ENCODE measurements at regions not wholly inside any gene's neighbourhood (a gene's known extent, or its start where the extent isn't known, plus 50 kb on each side); places are given as distances from the start of the nearest gene placed in this dataset.
"Not testable (repeated sequence)": the region's sequence is repeated elsewhere in the genome, so short reads cannot be mapped to it uniquely, and the experiment has no call there.

DNA sequence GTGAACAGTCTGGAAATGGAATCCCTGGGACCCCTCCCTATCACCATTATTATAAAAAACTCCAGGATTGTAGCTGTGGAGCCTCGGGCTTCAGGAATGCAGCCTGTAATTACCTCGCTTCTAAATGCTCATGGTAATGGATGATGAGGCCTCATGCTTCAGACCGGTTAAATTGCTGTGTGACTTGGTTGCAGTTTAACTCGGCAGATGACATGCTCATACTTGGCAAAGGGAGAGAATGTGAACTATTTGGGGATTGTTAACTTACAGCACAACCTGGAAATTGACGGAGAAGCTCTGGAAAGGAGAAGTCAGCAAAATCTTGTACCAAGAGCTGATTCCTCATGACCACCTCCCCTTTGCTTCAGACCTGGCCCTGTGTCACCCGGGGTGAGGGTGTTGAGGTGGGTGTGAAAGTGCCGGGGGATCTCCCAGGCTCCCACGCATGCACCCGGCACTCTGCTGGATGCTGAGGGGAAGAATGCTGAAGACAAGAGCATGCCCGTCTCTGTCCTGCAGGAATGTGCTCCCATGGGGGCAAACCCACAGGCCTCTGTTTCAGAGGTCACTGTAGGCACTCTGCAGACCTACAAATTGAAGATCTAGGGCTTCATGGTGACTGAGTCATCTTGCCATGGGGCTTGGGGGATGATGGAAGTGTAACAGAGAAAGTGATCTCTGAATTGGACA, 364.8 kb downstream of the RPS6KC1 start:
- no peaks in the 10 kb centered on the region for H3K27me3 Mint-ChIP-seq
- H3K36me3 Mint-ChIP-seq (ENCODE audit: low read depth) = no peaks in the 10 kb centered on the region
- ChIA-PET POLR2A (no interaction called here), CTCF (interaction anchor here (0.5 kb wide), 1 partner anchor 8 kb away, joined by 3 read pairs; no protein-coding TSS in a partner anchor)
- H3K4me3 Mint-ChIP-seq = no peak overlapping the region
- H3K9me3 Mint-ChIP-seq = no peaks in the 10 kb centered on the region
- H3K4me1 Mint-ChIP-seq = no peaks in the 10 kb centered on the region
- H3K27ac Mint-ChIP-seq = no peak overlapping the region
- no peak for DNase-seq

DNA sequence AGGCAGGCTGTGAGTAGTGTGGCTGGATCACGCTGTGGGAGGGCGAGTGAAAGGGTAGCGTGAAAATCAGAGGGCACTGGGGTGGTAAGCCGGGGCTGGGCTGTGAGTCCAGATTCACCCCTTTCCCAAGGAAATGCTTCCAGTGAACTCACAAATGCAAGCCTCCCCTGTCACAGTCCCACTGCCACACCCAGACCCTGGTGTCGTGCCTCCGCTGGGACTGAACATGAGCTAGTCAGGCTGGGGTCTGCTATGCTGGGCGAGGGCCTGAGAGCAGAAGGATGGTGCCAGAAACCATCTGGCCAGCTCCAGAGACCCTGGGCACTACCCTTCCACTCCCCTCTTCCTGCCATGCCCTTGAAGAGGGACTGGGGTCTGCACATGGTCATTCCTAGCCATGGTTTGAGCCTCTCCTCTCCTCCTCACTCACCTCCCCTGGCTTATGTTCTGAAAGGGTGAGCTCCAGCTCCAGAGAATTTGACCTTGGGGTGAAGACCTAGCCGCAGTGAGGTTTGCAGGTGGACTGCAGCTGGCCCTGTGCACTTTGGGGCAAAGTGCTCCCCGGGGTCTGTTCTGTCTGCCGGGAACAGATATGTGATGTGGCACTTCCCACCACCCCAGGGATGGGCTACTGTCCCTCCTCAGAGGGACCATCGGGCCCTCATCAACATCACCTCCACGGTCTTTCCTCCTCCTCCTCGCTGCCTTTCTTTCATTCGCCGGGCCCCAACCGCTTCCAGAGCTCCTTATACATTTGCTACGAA, 365.6 kb downstream of the RPS6KC1 start:
- Mint-ChIP-seq H3K9me3 (no peaks in the 10 kb centered on the region), H3K36me3 (ENCODE audit: low read depth) (no peaks in the 10 kb centered on the region), H3K27me3 (no peaks in the 10 kb centered on the region), H3K4me3 (no peak overlapping the region), H3K4me1 (no peaks in the 10 kb centered on the region), H3K27ac (no peak overlapping the region)
- ChIA-PET POLR2A (no interaction called here), CTCF (interaction anchor here (0.5 kb wide), 1 partner anchor 9 kb away, joined by 3 read pairs; no protein-coding TSS in a partner anchor)
- DNase-seq = no peak

DNA sequence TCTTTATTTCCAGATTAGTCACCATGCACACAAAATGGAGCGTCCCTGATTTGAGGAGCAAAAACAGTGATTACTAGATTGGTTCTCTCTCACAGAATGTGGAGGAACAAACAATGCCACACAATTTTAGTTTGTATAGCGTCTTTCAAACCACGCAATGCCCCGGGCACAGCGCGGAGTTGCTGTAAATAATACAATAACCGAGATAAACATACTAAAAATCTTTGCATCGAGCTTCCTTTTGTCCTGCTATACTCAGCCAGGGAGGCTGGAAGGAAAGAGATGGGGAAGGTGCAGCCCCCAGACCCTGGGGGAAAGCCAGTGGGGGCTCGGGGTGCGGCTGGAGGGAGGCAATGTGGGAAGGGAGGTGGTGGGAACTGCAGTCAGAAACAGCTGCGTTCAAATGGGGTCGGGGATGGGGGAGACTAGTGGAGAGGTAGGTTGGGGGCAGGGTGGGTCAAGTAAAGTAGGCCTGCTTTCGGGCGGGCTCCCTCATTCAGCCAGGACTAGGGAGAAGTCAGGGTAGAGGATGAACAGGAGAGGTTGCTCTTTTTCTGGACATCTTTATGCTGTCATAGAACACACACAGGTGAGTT, 366.3 kb downstream of the RPS6KC1 start:
- POLR2A ChIA-PET = no interaction called here
- Mint-ChIP-seq H3K27ac (no peak overlapping the region), H3K4me3 (no peak overlapping the region), H3K27me3 (no peaks in the 10 kb centered on the region), H3K9me3 (no peaks in the 10 kb centered on the region), H3K36me3 (ENCODE audit: low read depth) (no peaks in the 10 kb centered on the region), H3K4me1 (no peaks in the 10 kb centered on the region)
- DNase-seq = no peak
- CTCF ChIA-PET = no interaction called here

DNA sequence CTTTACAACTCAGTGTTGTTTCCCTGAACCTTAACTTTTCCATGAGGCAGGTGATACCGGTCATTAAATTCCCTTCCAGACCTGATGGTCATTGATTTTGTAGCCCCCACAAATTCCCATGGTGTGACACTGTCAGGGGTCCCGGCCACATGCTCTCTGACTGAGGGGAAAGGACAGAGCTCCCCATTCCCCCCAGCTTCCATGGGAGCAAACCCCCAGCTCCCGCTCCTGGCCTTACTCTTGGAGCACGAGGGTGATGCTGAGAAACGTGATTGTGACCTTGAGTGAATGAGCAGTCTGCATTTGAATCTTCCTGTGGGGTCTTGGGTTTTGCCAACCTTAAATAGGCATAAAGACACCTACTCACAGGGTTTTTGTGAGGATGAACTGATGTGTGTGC, 366.8 kb downstream of the RPS6KC1 start:
- POLR2A ChIA-PET = no interaction called here

DNA sequence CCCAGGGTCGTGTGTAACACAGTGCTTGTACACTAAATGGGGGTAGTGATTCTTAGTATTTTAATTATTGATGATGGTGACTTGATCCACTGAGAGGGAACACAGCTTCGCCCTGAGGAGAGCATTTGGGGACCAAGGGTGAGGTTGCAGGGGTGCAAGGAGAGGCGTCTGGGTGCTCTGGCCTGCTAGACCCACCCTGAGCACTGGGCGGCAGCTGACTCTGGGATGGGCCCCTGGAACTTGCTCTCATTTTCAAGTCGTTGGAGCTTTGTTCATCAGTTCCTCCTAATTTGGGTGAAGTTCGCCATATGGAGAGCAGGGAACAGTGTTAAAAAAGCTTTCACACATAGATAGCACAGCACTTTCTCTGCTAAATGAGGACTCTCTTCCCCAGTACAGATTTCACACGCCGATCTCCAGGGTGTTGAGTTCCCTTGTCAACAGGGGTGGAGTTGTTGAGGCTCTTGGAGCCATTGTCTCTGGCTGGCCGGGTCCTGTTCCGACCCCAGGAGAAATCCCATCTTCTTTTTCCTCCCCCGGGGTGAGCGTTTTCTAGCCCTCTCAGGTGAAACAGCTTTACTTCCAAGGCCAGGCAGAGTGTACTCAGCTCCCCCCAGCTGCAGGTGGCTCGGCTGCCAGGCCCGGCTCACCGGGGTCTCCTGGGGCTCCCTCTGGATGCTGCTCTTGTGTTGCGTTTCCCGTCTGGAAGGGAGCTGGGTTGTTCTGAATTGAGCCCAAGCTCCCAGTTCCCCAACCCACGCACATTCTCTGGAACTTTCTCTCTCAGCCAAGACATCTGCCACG, 367.4 kb downstream of the RPS6KC1 start:
- Mint-ChIP-seq H3K9me3 (no peaks in the 10 kb centered on the region), H3K4me1 (no peaks in the 10 kb centered on the region), H3K27me3 (no peaks in the 10 kb centered on the region), H3K27ac (no peak overlapping the region), H3K36me3 (ENCODE audit: low read depth) (no peaks in the 10 kb centered on the region), H3K4me3 (no peak overlapping the region)
- CTCF ChIA-PET = no interaction called here
- DNase-seq = no peak
- POLR2A ChIA-PET = no interaction called here

More for the DNA sequence above, 366.8 kb downstream of the RPS6KC1 start:
- H3K4me3 Mint-ChIP-seq = no peak overlapping the region
- no peaks in the 10 kb centered on the region for H3K4me1 Mint-ChIP-seq
- no peaks in the 10 kb centered on the region for H3K36me3 Mint-ChIP-seq (ENCODE audit: low read depth)
- CTCF ChIA-PET = no interaction called here
- no peak overlapping the region for H3K27ac Mint-ChIP-seq
- no peaks in the 10 kb centered on the region for H3K9me3 Mint-ChIP-seq
- no peak for DNase-seq
- H3K27me3 Mint-ChIP-seq = no peaks in the 10 kb centered on the region

DNA sequence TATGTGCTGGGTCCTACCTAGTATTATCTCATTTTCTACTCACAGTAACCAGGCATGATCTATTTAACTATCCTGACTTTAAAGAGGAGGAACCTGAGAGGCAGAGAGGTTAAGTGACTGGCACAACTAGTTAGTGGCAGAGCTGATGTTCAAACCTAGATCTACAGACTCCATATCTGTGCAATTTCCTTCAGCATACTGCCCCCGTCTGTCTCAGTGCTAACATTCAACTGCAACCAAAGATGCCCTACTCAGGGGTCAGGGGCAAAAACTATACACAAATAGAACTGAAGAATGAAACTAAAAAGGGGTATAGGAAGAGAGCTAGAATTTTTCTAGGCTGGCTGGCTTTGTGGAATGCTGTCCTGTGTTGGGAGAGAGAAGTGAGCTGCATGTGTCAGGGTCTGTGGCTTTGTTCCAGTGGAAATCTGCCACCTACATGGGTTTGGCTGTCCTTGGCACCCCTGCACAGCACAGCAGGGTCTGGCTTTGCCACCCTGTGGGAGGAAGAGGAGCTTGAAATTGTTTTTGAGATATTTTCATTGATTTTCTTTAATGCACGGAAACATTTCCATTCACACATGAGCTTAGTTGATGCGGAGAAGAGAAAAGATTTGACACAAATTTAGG, 368.5 kb downstream of the RPS6KC1 start:
- H3K36me3 Mint-ChIP-seq (ENCODE audit: low read depth) = no peaks in the 10 kb centered on the region
- H3K27ac Mint-ChIP-seq = no peak overlapping the region
- H3K4me3 Mint-ChIP-seq = no peak overlapping the region
- no peaks in the 10 kb centered on the region for H3K9me3 Mint-ChIP-seq
- H3K27me3 Mint-ChIP-seq = peaks cover 2% of the 10 kb centered on the region
- ChIA-PET POLR2A (no interaction called here), CTCF (no interaction called here)
- no peak for DNase-seq
- H3K4me1 Mint-ChIP-seq = no peaks in the 10 kb centered on the region

DNA sequence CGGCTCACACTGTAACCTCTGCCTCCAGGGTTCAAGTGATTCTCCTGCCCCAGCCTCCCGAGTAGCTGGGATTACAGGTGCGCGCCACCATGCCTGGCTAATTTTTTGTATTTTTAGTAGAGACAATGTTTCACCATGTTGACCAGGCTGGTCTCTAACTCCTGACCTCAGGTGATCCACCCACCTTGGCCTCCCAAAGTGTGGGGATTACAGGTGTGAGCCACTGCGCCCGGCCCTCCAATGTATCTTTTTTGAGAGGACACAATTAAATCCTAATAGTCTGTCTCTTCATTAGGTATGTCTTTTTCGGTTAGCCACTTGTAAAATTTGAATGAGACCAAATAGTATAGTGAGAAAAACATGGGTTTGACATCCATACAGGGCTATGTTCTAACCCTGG, 370.1 kb downstream of the RPS6KC1 start:
- H3K4me1 Mint-ChIP-seq; H3K4me3 Mint-ChIP-seq; DNase-seq; H3K9me3 Mint-ChIP-seq; H3K27ac Mint-ChIP-seq; POLR2A ChIA-PET; H3K27me3 Mint-ChIP-seq; H3K36me3 Mint-ChIP-seq (ENCODE audit: low read depth): not testable (repeated sequence)
- CTCF ChIA-PET = interaction anchor here (1.2 kb wide), 1 partner anchor 19 kb away, joined by 3 read pairs; no protein-coding TSS in a partner anchor

DNA sequence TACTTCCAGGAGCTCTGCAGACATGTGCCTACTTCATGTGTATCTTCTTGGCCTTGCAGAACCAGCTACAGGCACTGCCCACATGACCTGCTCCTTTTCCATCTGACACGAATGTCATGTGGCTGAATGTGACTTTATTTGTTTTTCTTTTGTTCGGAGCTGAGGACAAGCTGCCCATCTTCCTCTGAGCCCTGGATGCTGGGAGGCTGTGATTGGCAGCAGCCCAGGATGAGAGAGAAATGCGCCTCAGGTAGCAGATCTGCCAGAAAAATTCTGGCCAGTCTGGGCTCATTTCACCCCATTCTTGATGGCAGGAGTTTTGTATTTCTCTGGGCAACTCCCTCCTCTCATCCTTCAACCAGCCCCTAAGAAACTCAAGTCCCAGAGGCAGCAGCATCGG, 372.0 kb downstream of the RPS6KC1 start:
- DNase-seq = no peak
- Mint-ChIP-seq H3K4me3 (no peak overlapping the region), H3K27me3 (peaks cover 2% of the 10 kb centered on the region), H3K27ac (peak overlapping the region; percentile 25), H3K36me3 (ENCODE audit: low read depth) (no peaks in the 10 kb centered on the region), H3K9me3 (no peaks in the 10 kb centered on the region), H3K4me1 (no peaks in the 10 kb centered on the region)
- ChIA-PET POLR2A (no interaction called here), CTCF (interaction anchor here (1.2 kb wide), 1 partner anchor 8 kb away, joined by 3 read pairs; no protein-coding TSS in a partner anchor)

DNA sequence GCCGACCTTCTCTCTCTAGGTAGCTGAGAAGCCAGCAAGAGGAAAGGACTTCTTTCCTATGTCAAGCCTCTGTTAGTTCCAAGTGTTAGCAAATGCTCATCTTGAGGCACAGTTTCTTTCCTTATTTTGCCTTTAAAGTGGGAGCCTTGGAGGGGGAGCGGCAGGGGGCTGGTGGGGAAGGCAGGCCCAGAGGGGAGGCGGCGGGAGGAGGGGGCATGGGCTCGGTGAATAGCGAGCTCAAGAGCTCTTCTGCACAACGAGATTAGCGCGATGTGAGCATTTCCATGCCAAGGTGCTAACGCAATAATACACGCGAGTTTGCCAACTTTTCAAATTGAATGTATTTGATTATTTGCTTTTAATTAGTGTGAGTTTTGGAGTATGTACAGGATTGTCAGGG, 372.6 kb downstream of the RPS6KC1 start:
- ChIA-PET POLR2A (no interaction called here), CTCF (interaction anchor here (1.2 kb wide), 1 partner anchor 9 kb away, joined by 3 read pairs; no protein-coding TSS in a partner anchor)
- no peak for DNase-seq
- no peak overlapping the region for H3K27ac Mint-ChIP-seq
- peaks cover 2% of the 10 kb centered on the region for H3K27me3 Mint-ChIP-seq
- H3K4me3 Mint-ChIP-seq = no peak overlapping the region
- no peaks in the 10 kb centered on the region for H3K4me1 Mint-ChIP-seq
- no peaks in the 10 kb centered on the region for H3K36me3 Mint-ChIP-seq (ENCODE audit: low read depth)
- H3K9me3 Mint-ChIP-seq = no peaks in the 10 kb centered on the region

DNA sequence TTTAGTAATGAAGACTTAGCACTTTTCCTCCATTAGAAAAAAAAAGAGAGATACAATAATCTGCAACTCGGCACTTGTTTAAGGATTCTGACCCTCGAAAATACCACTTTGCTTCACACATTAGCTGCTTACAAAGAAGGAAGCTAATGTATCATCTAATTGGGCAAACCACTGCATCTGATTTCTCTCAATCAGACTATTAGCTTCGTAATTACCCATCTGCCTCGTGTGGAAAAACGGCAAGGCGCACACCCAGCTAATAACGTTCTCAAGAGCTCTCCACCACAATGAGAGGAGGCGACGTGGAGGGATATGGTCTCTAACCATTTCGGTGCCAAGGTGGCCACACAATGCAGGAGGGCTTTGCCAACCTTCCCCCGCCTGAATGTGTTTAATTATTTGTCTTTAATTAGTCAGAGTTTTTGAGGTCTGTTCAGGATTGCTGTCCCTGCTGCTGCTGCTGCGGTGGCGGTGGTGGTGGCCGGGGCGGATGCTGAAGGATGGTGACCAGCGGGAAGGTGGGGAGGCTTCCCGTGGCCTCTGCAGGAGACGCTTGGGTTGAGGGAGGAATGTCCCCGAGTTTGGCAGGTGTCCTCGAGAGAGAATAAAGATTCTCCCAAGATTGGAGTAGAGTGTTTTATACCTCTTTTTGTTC, 374.5 kb downstream of the RPS6KC1 start:
- DNase-seq = no peak
- H3K27me3 Mint-ChIP-seq = peaks cover 2% of the 10 kb centered on the region
- H3K27ac Mint-ChIP-seq = no peak overlapping the region
- H3K9me3 Mint-ChIP-seq = no peaks in the 10 kb centered on the region
- no peak overlapping the region for H3K4me3 Mint-ChIP-seq
- no peaks in the 10 kb centered on the region for H3K4me1 Mint-ChIP-seq
- no peaks in the 10 kb centered on the region for H3K36me3 Mint-ChIP-seq (ENCODE audit: low read depth)
- POLR2A ChIA-PET = no interaction called here
- CTCF ChIA-PET = no interaction called here

DNA sequence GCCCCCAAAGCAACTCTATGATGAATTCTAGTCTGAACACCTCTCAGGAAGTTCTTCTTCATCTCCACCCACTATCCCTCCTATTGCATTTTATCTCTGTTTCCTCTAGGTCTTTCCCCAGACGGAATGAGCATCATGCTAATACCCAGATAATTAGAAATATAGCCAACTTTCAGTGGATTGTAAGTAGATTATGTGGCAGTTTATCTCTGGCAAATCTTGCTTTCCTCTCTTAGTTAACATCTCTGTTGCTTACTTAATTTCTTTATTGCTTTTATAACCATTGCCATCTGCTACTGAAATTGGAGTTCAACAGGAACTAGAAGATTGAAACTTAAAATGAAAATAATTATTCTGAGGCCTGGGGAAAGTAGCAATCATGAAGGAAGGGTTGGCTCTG, 378.6 kb downstream of the RPS6KC1 start:
- no peak overlapping the region for H3K4me3 Mint-ChIP-seq
- DNase-seq = no peak

DNA sequence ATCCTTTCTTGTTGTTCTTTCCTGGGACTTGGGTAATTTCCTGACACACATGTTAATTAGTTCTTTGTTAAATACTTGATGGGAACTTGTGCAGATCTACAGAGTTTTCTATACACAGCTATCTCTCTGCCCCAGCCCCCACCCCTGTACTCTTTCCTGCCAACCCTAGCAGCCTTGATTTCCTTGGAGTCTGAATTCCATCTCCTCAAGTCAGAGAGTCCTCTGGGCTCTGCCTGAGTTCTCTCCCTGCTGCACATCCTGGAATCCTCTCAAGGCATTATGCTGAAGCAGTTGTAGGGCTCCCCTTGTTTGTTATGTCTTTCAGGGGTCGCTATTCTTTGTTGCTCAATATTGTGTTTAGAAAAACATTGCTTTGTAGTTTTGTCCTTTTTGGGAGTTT, 384.7 kb downstream of the RPS6KC1 start:
- H3K9me3 Mint-ChIP-seq = no peaks in the 10 kb centered on the region
- ChIA-PET POLR2A (no interaction called here), CTCF (no interaction called here)
- peaks cover 21% of the 10 kb centered on the region for H3K27me3 Mint-ChIP-seq
- H3K4me3 Mint-ChIP-seq = no peak overlapping the region
- no peaks in the 10 kb centered on the region for H3K36me3 Mint-ChIP-seq (ENCODE audit: low read depth)
- no peaks in the 10 kb centered on the region for H3K4me1 Mint-ChIP-seq
- no peak overlapping the region for H3K27ac Mint-ChIP-seq
- no peak for DNase-seq

More for the DNA sequence above, 378.6 kb downstream of the RPS6KC1 start:
- Mint-ChIP-seq H3K4me1 (no peaks in the 10 kb centered on the region), H3K27ac (no peak overlapping the region), H3K9me3 (no peaks in the 10 kb centered on the region), H3K36me3 (ENCODE audit: low read depth) (no peaks in the 10 kb centered on the region), H3K27me3 (peaks cover 11% of the 10 kb centered on the region)
- POLR2A ChIA-PET = no interaction called here
- CTCF ChIA-PET = no interaction called here

Measured in activated CD4-positive, alpha-beta T cell treated with anti-CD3 and anti-CD28 coated beads, Interleukin-2, amount 10 ng/mL, durations not matched to agents 7 days and 5 days (primary cell).